ENCODE measurements at regions not wholly inside any gene's neighbourhood (a gene's known extent, or its start where the extent isn't known, plus 50 kb on each side); places are given as distances from the start of the nearest gene placed in this dataset.

DNA sequence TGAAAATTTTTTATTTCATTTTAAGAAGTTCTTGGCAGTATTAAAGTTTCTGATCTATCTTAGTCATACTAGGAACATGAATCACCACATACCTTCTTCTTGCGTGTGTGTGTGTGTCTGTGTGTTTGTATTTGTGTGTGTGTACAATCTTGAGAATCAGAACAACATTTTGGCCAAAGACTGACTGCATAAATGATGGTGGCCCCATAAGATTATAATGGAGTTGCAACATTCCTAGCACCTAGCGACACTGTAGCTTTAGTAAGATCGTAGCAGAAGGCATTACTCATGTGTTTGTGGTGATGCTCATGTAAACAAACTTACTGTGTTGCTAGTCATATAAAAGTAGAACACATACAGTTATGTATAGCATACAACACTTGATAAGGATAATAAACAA is 205.4 kb downstream of the FAM76B start:
- Histone ChIP-seq H3K4me3 (no peak overlapping the region), H3K27me3 (no peaks in the 10 kb centered on the region), H3K9me3 (no peaks in the 10 kb centered on the region), H3K4me1 (no peaks in the 10 kb centered on the region), H3K36me3 (no peaks in the 10 kb centered on the region), H3K27ac (no peak overlapping the region)
- TF ChIP-seq POLR2AphosphoS5 (IDR thresholded peaks at IDR 0.05) (no peak), EP300 (IDR thresholded peaks at IDR 0.05; ENCODE audit: low read depth) (no peak), POLR2A (IDR thresholded peaks at IDR 0.05) (no peak)
- TF ChIP-seq, protein P1, sequence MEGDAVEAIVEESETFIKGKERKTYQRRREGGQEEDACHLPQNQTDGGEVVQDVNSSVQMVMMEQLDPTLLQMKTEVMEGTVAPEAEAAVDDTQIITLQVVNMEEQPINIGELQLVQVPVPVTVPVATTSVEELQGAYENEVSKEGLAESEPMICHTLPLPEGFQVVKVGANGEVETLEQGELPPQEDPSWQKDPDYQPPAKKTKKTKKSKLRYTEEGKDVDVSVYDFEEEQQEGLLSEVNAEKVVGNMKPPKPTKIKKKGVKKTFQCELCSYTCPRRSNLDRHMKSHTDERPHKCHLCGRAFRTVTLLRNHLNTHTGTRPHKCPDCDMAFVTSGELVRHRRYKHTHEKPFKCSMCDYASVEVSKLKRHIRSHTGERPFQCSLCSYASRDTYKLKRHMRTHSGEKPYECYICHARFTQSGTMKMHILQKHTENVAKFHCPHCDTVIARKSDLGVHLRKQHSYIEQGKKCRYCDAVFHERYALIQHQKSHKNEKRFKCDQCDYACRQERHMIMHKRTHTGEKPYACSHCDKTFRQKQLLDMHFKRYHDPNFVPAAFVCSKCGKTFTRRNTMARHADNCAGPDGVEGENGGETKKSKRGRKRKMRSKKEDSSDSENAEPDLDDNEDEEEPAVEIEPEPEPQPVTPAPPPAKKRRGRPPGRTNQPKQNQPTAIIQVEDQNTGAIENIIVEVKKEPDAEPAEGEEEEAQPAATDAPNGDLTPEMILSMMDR (IDR thresholded peaks at IDR 0.05), result no peak
- in situ Hi-C loops (cut with MboI; ENCODE audit: low pct_ligation_motif_present in 1 of 4, low pct_unique_long_range_greater_than_20kb in 1 of 4, low sequenced_read_pairs in 3 of 4), result no loop called here
- 74 to 79% methylated on average over 2 to 3 of the region's 3 CpGs for WGBS, 2 donors (ENCODE audit: low coverage in 1 of 2)
- intact Hi-C loops (cut with DNase I; ENCODE audit: low total_unique reads), result no loop called here
- DNase-seq, result no peak

DNA sequence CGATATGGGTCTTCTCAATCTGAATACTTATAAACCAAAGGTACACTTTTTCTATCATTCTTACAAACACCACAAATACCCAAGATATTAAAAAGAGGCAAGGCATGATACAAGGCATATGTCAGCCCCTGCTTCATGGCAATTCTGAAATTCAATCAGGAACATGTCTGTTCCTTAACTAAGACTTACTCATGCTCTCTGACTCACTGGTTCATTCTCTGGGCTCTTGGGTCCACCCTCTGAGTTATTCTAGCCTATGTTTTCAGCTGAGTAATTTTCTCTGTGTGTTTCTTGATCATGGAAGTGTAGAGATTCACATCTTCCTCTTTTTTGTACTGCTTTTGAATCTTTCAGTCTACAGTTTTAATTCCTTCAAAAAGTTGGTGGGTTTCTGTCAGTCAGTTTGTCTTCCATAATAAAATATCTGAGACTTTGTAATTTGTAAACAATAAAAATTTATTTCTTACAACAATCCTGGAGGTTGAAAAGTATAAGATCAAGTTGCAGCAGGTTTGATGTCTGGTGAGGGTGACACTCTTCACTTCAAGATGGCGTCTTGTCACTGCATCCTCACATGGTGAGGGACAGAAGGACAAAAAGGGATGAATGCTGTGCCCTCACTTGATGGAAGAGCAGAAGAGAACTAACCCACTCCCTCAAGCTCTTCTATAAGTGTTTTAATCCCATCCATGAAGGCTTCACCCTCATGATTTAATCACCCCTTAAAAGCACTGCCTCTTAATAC is 211.7 kb downstream of the FAM76B start:
- 86 to 94% methylated on average over 2 of the region's 2 CpGs for WGBS, 2 donors (ENCODE audit: low coverage in 1 of 2)
- intact Hi-C loops (cut with DNase I; ENCODE audit: low total_unique reads) (no loop called here), in situ Hi-C loops (cut with MboI; ENCODE audit: low pct_ligation_motif_present in 1 of 4, low pct_unique_long_range_greater_than_20kb in 1 of 4, low sequenced_read_pairs in 3 of 4) (no loop called here)
- Histone ChIP-seq H3K36me3 (no peaks in the 10 kb centered on the region), H3K4me3 (no peak overlapping the region), H3K9me3 (no peaks in the 10 kb centered on the region), H3K27ac (no peak overlapping the region), H3K27me3 (no peaks in the 10 kb centered on the region), H3K4me1 (no peaks in the 10 kb centered on the region)
- TF ChIP-seq EP300 (IDR thresholded peaks at IDR 0.05; ENCODE audit: low read depth) (no peak), POLR2AphosphoS5 (IDR thresholded peaks at IDR 0.05) (no peak), POLR2A (IDR thresholded peaks at IDR 0.05) (no peak)
- TF ChIP-seq, protein P1 (IDR thresholded peaks at IDR 0.05), result no peak
- DNase-seq, result no peak

DNA sequence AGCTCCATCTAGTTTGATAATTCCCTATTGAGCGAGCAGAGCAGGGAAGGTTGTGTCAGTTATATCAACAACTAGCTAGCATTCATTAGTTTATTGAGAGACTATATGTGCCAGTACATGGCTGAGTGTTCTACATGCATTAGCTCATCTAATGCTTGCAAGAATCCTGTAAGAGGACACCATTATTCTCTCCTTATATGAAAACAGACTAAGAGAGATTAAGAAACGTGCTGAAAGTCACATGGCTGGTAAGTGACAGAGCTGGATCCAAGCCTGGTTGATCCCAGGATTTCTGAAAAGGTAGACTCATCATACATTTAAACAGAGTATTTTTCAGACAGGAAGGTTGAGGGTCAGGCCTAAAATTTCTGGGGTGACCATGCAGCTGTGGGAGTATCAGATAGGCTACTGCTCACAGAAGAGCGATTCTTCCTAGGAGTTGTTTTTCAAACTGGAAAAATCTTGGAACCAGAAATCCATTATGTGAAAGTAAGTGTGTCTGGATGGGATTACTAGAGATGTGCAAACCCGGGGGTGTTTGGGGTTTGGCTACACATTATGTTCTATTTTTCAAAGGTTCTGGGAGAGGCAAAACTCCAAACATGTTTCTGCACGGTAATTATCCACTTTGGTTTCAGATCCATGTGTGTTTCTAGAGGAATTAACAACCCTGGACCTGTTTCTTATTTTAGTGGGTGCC is 213.3 kb downstream of the FAM76B start:
- no peak for DNase-seq
- TF ChIP-seq EP300 (IDR thresholded peaks at IDR 0.05; ENCODE audit: low read depth), result no peak
- Histone ChIP-seq H3K9me3 (no peaks in the 10 kb centered on the region), H3K36me3 (no peaks in the 10 kb centered on the region), H3K4me3 (no peak overlapping the region), H3K27me3 (no peaks in the 10 kb centered on the region), H3K4me1 (no peaks in the 10 kb centered on the region), H3K27ac (no peak overlapping the region)
- 70 to 83% methylated on average over 4 to 5 of the region's 5 CpGs for WGBS, 2 donors (ENCODE audit: low coverage in 1 of 2)
- intact Hi-C loops (cut with DNase I; ENCODE audit: low total_unique reads) (no loop called here), in situ Hi-C loops (cut with MboI; ENCODE audit: low pct_ligation_motif_present in 1 of 4, low pct_unique_long_range_greater_than_20kb in 1 of 4, low sequenced_read_pairs in 3 of 4) (no loop called here)

DNA sequence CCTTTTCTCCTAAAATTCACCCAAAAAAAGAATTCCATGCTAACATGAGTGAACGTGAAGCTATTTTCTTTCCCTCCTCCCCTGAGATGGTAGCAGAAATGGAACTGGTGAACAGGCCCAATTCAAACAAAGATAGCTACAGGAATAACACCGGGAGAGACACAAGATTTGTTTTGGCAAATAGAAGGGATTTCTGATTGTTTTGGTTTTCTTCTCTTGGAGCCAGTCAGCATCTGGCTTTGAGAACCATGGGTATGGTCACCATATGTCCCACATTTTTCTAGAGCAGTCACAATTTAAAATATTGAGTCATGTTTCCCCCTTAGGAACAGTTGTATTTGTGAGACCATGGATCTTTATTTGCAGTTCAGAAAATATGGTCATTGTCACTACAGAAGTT is 214.1 kb downstream of the FAM76B start:
- in situ Hi-C loops (cut with MboI; ENCODE audit: low pct_ligation_motif_present in 1 of 4, low pct_unique_long_range_greater_than_20kb in 1 of 4, low sequenced_read_pairs in 3 of 4) (no loop called here), intact Hi-C loops (cut with DNase I; ENCODE audit: low total_unique reads) (no loop called here)
- TF ChIP-seq POLR2A (IDR thresholded peaks at IDR 0.05), result no peak
- TF ChIP-seq, protein P1 (IDR thresholded peaks at IDR 0.05), result no peak
- no peak for TF ChIP-seq POLR2AphosphoS5 (IDR thresholded peaks at IDR 0.05)
- TF ChIP-seq EP300 (IDR thresholded peaks at IDR 0.05; ENCODE audit: low read depth), result no peak
- WGBS, 2 donors (ENCODE audit: low coverage in 1 of 2), result 85 to 86% methylated on average over 2 of the region's 2 CpGs
- Histone ChIP-seq H3K9me3 (no peaks in the 10 kb centered on the region), H3K27ac (no peak overlapping the region), H3K36me3 (no peaks in the 10 kb centered on the region), H3K27me3 (no peaks in the 10 kb centered on the region), H3K4me1 (no peaks in the 10 kb centered on the region), H3K4me3 (no peak overlapping the region)
- DNase-seq, result no peak

Data from transverse colon (tissue), 4 donors.